ENCODE measurements at regions not wholly inside any gene's neighbourhood (a gene's known extent, or its start where the extent isn't known, plus 50 kb on each side); places are given as distances from the start of the nearest gene placed in this dataset.

GRCh38 chr9:23497137-23497504 lies 328.9 kb downstream of the ELAVL2 start:
- Mint-ChIP-seq H3K9me3 (peaks cover 4% of the 10 kb centered on the region), H3K4me1 (no peaks in the 10 kb centered on the region), H3K4me3 (no peak overlapping the region), H3K27me3 (no peaks in the 10 kb centered on the region), H3K36me3 (ENCODE audit: low read depth) (no peaks in the 10 kb centered on the region), H3K27ac (no peak overlapping the region)
- no peak for ATAC-seq (replicated peaks)

GRCh38 chr9:23502004-23502403 lies 324.0 kb downstream of the ELAVL2 start:
- no peak overlapping the region for H3K27ac Mint-ChIP-seq
- ATAC-seq (replicated peaks), result no peak
- H3K4me1 Mint-ChIP-seq, result no peaks in the 10 kb centered on the region
- H3K36me3 Mint-ChIP-seq (ENCODE audit: low read depth), result no peaks in the 10 kb centered on the region
- H3K4me3 Mint-ChIP-seq, result no peak overlapping the region
- H3K27me3 Mint-ChIP-seq, result no peaks in the 10 kb centered on the region
- peaks cover 12% of the 10 kb centered on the region for H3K9me3 Mint-ChIP-seq

DNA sequence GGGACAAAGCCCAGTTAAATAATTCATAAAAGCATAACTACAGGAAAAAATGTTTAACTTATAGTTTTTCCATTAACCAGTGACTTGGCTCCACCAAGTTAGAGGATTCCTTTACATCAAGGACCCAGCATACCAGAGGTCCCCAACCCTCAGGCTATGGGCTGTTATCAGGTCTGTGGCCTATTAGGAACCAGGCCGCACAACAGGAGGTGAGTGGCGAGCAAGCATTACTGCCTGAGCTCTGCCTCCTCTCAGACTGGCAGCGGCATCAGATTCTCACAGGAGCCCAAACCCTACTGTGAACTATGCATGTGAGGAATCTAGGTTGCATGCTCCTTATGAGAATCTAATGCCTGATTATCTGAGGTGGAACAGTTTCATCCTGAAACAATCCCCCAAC lies 303.1 kb downstream of the ELAVL2 start:
- H3K4me1 Mint-ChIP-seq, result no peaks in the 10 kb centered on the region
- peaks cover 11% of the 10 kb centered on the region for H3K9me3 Mint-ChIP-seq
- H3K36me3 Mint-ChIP-seq (ENCODE audit: low read depth), result no peaks in the 10 kb centered on the region
- ATAC-seq (replicated peaks), result no peak
- H3K27ac Mint-ChIP-seq, result no peak overlapping the region
- no peak overlapping the region for H3K4me3 Mint-ChIP-seq
- H3K27me3 Mint-ChIP-seq, result no peaks in the 10 kb centered on the region

- no peak overlapping the region for H3K27ac Mint-ChIP-seq
- ATAC-seq (replicated peaks), result no peak
- no peak overlapping the region for H3K4me3 Mint-ChIP-seq
- no peaks in the 10 kb centered on the region for H3K4me1 Mint-ChIP-seq
- H3K36me3 Mint-ChIP-seq (ENCODE audit: low read depth), result no peaks in the 10 kb centered on the region
- H3K27me3 Mint-ChIP-seq, result no peaks in the 10 kb centered on the region
- peaks cover 10% of the 10 kb centered on the region for H3K9me3 Mint-ChIP-seq
Measured at GRCh38 chr9:23524607-23525155, 301.4 kb downstream of the ELAVL2 start.

DNA sequence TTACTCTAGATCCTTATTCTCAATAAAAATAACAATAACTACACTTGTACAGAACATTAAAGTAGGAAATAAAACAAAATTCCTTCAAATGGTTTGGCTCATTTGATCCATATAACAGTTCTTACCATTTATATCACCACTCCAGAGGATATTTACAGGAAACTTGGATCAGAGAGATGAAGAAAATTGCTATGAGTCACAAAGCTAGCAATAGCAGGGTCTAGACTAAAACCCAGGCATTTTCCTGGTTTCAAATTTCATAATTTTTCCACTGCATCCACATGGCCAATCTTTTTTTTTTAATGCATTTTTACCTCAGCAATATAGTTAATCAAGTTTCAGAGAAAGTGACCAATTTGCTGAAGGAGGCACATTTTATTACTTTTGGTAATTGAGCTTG lies 299.2 kb downstream of the ELAVL2 start:
- H3K4me1 Mint-ChIP-seq, result no peaks in the 10 kb centered on the region
- H3K27ac Mint-ChIP-seq, result no peak overlapping the region
- ATAC-seq (replicated peaks), result no peak
- H3K36me3 Mint-ChIP-seq (ENCODE audit: low read depth), result no peaks in the 10 kb centered on the region
- H3K27me3 Mint-ChIP-seq, result peaks cover 3% of the 10 kb centered on the region
- no peak overlapping the region for H3K4me3 Mint-ChIP-seq
- H3K9me3 Mint-ChIP-seq, result peaks cover 14% of the 10 kb centered on the region

DNA sequence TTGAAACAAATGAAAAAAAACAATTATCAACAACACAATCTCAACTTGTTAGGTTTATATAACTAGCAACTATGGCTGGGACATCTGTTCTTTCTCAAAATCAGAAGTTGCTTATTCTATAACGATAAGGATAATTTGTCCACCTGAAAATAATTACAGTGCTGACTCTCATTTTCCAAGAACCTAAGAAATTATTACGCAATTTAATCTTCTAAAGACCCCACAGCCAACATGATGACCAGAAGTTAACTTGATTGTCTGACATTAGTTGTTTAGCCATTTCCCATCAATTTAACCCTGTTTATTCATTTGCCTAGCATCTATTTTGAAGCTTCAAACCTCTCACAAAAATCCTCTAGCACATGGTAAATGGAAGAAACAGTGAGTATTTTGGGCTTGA lies 293.8 kb downstream of the ELAVL2 start:
- Mint-ChIP-seq H3K27ac (no peak overlapping the region), H3K27me3 (peaks cover 6% of the 10 kb centered on the region), H3K4me3 (no peak overlapping the region), H3K9me3 (peaks cover 18% of the 10 kb centered on the region), H3K36me3 (ENCODE audit: low read depth) (no peaks in the 10 kb centered on the region), H3K4me1 (peaks cover 4% of the 10 kb centered on the region)
- ATAC-seq (replicated peaks), result no peak

DNA sequence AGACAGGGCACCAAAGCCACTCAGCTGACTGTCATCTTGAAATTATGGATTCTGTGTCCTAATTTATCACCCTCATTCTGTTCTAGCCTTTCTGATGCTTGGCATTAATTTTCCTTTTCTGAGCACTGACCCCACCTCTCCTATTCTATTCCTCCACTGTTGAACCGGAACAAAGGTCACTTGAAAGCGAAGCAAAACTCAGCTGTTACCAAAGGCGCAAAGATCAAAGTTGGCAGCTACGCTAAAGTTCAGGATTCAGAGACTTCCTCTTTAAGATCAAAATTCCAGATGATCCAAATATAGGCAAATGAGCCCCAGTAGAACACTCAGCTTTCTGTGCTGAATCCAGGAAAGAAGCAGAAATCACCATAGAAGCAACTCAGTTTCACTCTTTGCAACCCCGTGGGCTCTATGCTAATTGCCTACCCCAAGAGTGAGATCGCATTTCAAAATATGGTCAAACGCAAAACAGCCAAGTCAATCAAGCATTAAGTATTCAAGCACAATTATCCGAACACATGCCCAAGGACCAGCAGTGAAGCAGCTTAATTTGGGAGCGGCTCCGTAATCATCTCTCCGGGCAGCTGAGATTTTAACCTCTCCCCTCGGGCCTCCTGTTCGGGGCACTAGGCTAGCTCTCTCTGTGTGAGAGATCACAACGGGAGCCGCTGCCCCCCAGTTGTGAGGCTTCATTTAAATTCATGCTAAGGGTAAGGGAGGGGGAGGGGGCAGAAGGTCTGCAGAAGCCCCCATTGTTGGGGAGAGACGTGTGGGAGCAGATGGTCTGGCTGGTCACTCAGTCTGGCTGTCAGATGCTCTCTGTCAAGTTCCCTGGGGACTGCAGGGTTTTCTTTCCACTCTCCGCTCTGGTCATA lies 288.6 kb downstream of the ELAVL2 start:
- H3K4me3 Mint-ChIP-seq, result peak overlapping the region; percentile 36
- H3K9me3 Mint-ChIP-seq, result peaks cover 7% of the 10 kb centered on the region
- no peak overlapping the region for H3K27ac Mint-ChIP-seq
- no peaks in the 10 kb centered on the region for H3K36me3 Mint-ChIP-seq (ENCODE audit: low read depth)
- H3K27me3 Mint-ChIP-seq, result peaks cover 15% of the 10 kb centered on the region
- no peak for ATAC-seq (replicated peaks)
- H3K4me1 Mint-ChIP-seq, result peaks cover 15% of the 10 kb centered on the region

GRCh38 chr9:23538067-23538402 lies 288.0 kb downstream of the ELAVL2 start:
- no peak for ATAC-seq (replicated peaks)
- H3K4me3 Mint-ChIP-seq, result peak overlapping the region; percentile 36
- no peak overlapping the region for H3K27ac Mint-ChIP-seq
- peaks cover 5% of the 10 kb centered on the region for H3K9me3 Mint-ChIP-seq
- peaks cover 15% of the 10 kb centered on the region for H3K27me3 Mint-ChIP-seq
- H3K36me3 Mint-ChIP-seq (ENCODE audit: low read depth), result no peaks in the 10 kb centered on the region
- H3K4me1 Mint-ChIP-seq, result peaks cover 15% of the 10 kb centered on the region

- H3K4me1 Mint-ChIP-seq, result peaks cover 15% of the 10 kb centered on the region
- H3K36me3 Mint-ChIP-seq (ENCODE audit: low read depth), result no peaks in the 10 kb centered on the region
- no peak overlapping the region for H3K27ac Mint-ChIP-seq
- no peak for ATAC-seq (replicated peaks)
- peaks cover 15% of the 10 kb centered on the region for H3K27me3 Mint-ChIP-seq
- H3K9me3 Mint-ChIP-seq, result peaks cover 3% of the 10 kb centered on the region
- peak overlapping the region; percentile 36 for H3K4me3 Mint-ChIP-seq
Measured at GRCh38 chr9:23538461-23539003, 287.5 kb downstream of the ELAVL2 start.

DNA sequence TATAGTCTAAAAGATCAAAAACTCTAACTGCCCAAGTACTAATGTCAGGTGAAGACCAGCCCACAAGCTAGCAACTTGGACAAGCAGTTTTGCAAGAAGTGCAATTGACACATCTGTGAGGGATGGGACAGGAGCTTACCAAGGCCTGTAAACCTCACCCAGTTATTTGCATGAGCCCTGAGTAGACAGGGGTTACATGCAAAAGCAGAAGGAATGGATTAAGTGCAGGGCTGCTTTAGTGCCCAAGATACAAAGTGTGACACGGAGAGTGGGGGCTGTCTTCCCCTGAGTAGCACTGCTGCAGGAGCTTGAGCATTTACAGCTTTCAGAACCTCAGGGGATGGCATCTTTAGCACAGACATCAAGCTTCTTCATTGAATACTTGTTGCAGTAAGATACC lies 286.7 kb downstream of the ELAVL2 start:
- H3K4me3 Mint-ChIP-seq, result no peak overlapping the region
- no peak overlapping the region for H3K27ac Mint-ChIP-seq
- H3K27me3 Mint-ChIP-seq, result peaks cover 15% of the 10 kb centered on the region
- H3K9me3 Mint-ChIP-seq, result peaks cover 3% of the 10 kb centered on the region
- no peak for ATAC-seq (replicated peaks)
- H3K4me1 Mint-ChIP-seq, result peaks cover 15% of the 10 kb centered on the region
- no peaks in the 10 kb centered on the region for H3K36me3 Mint-ChIP-seq (ENCODE audit: low read depth)

DNA sequence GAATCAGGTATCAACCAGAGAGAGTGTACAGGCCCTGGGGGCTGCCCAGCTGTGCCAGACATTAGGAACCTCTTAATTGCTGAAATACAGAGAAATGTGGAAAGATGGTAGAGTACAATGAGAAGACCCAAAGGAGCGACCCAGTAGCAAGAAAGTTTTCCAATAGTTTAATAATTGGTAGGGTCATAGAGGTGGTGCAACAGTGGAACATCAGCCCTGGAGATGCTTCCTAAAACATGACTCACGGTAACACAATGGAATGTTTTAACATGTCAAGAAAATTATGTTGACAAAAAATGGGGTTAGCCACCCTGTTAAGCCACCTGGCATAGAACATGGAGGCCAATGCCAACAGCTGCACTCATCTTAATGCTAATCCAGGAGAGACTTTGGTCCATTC lies 284.1 kb downstream of the ELAVL2 start:
- Mint-ChIP-seq H3K4me3 (no peak overlapping the region), H3K27me3 (peaks cover 15% of the 10 kb centered on the region), H3K27ac (no peak overlapping the region), H3K9me3 (peaks cover 6% of the 10 kb centered on the region), H3K36me3 (ENCODE audit: low read depth) (no peaks in the 10 kb centered on the region), H3K4me1 (peaks cover 14% of the 10 kb centered on the region)
- ATAC-seq (replicated peaks), result no peak

- H3K4me3 Mint-ChIP-seq, result no peak overlapping the region
- peaks cover 10% of the 10 kb centered on the region for H3K4me1 Mint-ChIP-seq
- H3K36me3 Mint-ChIP-seq (ENCODE audit: low read depth), result no peaks in the 10 kb centered on the region
- peaks cover 9% of the 10 kb centered on the region for H3K9me3 Mint-ChIP-seq
- no peak for ATAC-seq (replicated peaks)
- peaks cover 10% of the 10 kb centered on the region for H3K27me3 Mint-ChIP-seq
- H3K27ac Mint-ChIP-seq, result no peak overlapping the region
Measured at GRCh38 chr9:23542438-23542837, 283.6 kb downstream of the ELAVL2 start.

- ATAC-seq (replicated peaks), result no peak
- Mint-ChIP-seq H3K4me1 (peaks cover 7% of the 10 kb centered on the region), H3K4me3 (no peak overlapping the region), H3K36me3 (ENCODE audit: low read depth) (no peaks in the 10 kb centered on the region), H3K27me3 (peaks cover 8% of the 10 kb centered on the region), H3K27ac (no peak overlapping the region), H3K9me3 (peaks cover 9% of the 10 kb centered on the region)
Measured at GRCh38 chr9:23542927-23543326, 283.1 kb downstream of the ELAVL2 start.

DNA sequence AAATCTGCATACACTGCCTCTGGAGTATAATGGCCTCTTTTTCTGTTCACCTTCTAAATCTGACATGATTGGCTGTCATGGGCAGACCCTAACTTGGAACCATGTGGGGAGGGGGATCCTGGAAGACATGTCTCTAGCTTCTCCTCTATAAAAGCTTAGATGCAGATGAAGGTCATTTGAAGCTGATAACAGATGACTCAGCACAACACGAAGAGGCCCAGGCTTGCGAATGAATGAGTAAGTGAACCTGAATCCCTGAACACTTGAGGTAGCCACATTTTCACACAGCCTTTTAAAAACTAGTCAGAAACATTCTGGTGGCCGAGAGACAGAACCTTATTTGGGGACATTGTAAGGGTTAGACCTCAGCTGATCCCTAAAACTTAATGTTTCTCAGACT lies 282.6 kb downstream of the ELAVL2 start:
- Mint-ChIP-seq H3K4me3 (no peak overlapping the region), H3K27me3 (peaks cover 3% of the 10 kb centered on the region), H3K9me3 (peaks cover 9% of the 10 kb centered on the region), H3K4me1 (peaks cover 2% of the 10 kb centered on the region), H3K27ac (no peak overlapping the region), H3K36me3 (ENCODE audit: low read depth) (no peaks in the 10 kb centered on the region)
- ATAC-seq (replicated peaks), result no peak

DNA sequence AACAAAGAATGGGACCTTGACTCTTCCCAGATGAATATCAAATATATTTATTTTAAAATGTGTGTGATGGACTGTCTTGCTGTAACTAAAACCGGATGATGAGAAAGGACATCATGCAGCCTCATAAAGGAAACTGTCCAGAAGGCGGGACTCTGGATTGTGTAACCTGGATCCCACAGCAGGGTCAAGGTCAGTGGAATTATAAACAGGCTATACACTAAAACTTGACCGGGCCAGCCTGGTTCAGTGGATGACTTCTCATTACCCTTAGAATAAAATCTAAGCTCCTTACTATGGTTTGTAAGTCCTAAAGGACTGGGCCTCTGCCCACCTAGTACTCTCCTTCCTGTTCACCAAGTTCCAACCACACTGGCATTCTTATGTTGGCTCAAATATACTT lies 280.3 kb downstream of the ELAVL2 start:
- Mint-ChIP-seq H3K36me3 (ENCODE audit: low read depth) (no peaks in the 10 kb centered on the region), H3K27ac (no peak overlapping the region), H3K4me3 (no peak overlapping the region), H3K4me1 (no peaks in the 10 kb centered on the region), H3K27me3 (no peaks in the 10 kb centered on the region), H3K9me3 (peaks cover 7% of the 10 kb centered on the region)
- ATAC-seq (replicated peaks), result no peak

All from activated T-helper 17 cell treated with anti-CD3 and anti-CD28 coated beads, Interleukin-2, amount 50 U/mL, for 72 hours (primary cell).